ENCODE measurements at regions not wholly inside any gene's neighbourhood (a gene's known extent, or its start where the extent isn't known, plus 50 kb on each side); places are given as distances from the start of the nearest gene placed in this dataset.

GRCh38 chr2:160694631-160695030 is 201.0 kb upstream of the RBMS1 start:
- Histone ChIP-seq H3K4me3 (ENCODE audit: low read depth in 1 of 2, low read length in 2 of 2) (no peak overlapping the region), H3K27me3 (ENCODE audit: control insufficient read depth in 1 of 2, insufficient read depth in 2 of 2, low read length in 2 of 2) (no peaks in the 10 kb centered on the region), H3K36me3 (ENCODE audit: control insufficient read depth in 1 of 2, insufficient read depth in 2 of 2, low read length in 2 of 2) (no peaks in the 10 kb centered on the region), H3K27ac (ENCODE audit: low read depth, low read length) (no peak overlapping the region), H3K9ac (ENCODE audit: low read depth in 1 of 2, low read length in 2 of 2) (no peak overlapping the region), H3K9me3 (ENCODE audit: control insufficient read depth in 1 of 2, low read length in 2 of 2) (no peaks in the 10 kb centered on the region), H3K4me1 (ENCODE audit: control insufficient read depth in 1 of 2, insufficient read depth in 2 of 2, low read length in 2 of 2) (no peaks in the 10 kb centered on the region)

DNA sequence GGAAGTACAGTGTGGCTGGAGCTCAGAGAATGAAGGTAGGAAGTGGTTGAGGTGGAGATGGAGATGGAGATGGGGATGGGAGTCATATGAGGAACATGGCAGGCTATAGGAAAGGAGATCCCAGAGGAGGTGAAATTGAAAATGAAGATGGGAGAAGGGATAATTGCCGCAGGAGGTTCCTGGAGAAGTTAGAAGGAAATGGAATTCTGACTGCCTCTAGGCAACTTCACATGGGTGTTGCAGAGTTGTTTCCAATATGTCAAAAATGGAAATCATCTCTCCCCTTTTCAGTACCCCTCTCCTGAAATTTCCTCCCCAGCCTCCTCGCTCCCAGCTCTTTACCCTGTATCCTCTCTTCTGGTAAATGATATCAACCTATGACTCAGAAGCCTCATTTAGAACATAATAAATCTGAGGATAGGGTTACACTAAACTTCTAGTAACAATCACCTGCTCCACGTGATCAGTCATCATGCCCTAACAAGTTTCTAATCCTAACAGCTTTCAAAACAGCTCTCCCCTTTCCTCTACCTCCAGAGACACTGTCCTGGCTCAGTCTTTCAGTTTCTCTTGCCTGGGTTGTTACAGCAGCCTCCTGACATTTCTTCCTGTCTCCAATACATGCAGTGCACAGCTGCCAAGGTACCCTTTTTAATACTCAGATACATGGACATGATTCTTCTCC is 201.9 kb upstream of the RBMS1 start:
- no peaks in the 10 kb centered on the region for H3K36me3 ChIP-seq (ENCODE audit: control insufficient read depth in 1 of 2, insufficient read depth in 2 of 2, low read length in 2 of 2)
- no peak overlapping the region for H3K4me3 ChIP-seq (ENCODE audit: low read depth in 1 of 2, low read length in 2 of 2)
- H3K9ac ChIP-seq (ENCODE audit: low read depth in 1 of 2, low read length in 2 of 2): no peak overlapping the region
- no peaks in the 10 kb centered on the region for H3K9me3 ChIP-seq (ENCODE audit: control insufficient read depth in 1 of 2, low read length in 2 of 2)
- H3K27ac ChIP-seq (ENCODE audit: low read depth, low read length): no peak overlapping the region
- H3K27me3 ChIP-seq (ENCODE audit: control insufficient read depth in 1 of 2, insufficient read depth in 2 of 2, low read length in 2 of 2): no peaks in the 10 kb centered on the region
- no peaks in the 10 kb centered on the region for H3K4me1 ChIP-seq (ENCODE audit: control insufficient read depth in 1 of 2, insufficient read depth in 2 of 2, low read length in 2 of 2)

DNA sequence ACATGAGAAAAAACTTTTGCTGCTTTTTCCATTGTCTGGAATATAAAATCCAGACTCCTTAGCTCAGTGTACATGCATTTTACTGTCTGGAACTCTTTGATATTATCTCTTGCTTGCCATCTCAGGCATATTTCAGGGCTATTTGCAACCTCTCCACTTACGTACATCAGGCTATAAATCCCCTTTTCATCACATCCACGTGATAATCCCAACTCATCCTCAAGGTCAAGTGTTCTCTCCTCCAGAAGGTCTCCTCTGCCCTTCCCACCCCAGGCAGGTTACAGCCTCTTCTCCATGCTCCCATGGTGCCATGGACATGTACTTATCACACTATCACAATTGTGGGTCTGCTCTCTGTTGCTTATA is 202.5 kb upstream of the RBMS1 start:
- no peak overlapping the region for H3K27ac ChIP-seq (ENCODE audit: low read depth, low read length)
- no peak overlapping the region for H3K4me3 ChIP-seq (ENCODE audit: low read depth in 1 of 2, low read length in 2 of 2)
- H3K9ac ChIP-seq (ENCODE audit: low read depth in 1 of 2, low read length in 2 of 2): no peak overlapping the region
- H3K9me3 ChIP-seq (ENCODE audit: control insufficient read depth in 1 of 2, low read length in 2 of 2): no peaks in the 10 kb centered on the region
- no peaks in the 10 kb centered on the region for H3K4me1 ChIP-seq (ENCODE audit: control insufficient read depth in 1 of 2, insufficient read depth in 2 of 2, low read length in 2 of 2)
- H3K27me3 ChIP-seq (ENCODE audit: control insufficient read depth in 1 of 2, insufficient read depth in 2 of 2, low read length in 2 of 2): no peaks in the 10 kb centered on the region
- no peaks in the 10 kb centered on the region for H3K36me3 ChIP-seq (ENCODE audit: control insufficient read depth in 1 of 2, insufficient read depth in 2 of 2, low read length in 2 of 2)

DNA sequence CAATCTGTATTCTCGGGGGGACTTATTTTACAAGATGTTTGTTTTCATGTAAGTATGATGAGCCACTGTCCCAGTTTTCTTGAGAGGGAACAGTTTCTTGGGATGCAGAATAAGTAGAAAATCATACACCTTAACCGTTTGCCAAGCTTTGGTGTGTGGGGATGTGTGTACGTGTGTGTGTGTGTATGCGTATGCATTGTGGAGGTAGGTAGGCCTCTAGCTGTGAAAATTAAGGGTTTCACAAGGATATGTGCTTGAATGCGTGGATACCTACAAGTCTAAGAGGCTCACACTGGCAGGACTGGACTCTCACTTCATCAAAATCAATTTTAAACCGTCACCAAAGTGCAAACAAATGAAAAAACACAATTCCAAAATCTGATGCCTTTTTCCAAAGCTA is 204.2 kb upstream of the RBMS1 start:
- Histone ChIP-seq H3K4me3 (ENCODE audit: low read depth in 1 of 2, low read length in 2 of 2) (no peak overlapping the region), H3K27ac (ENCODE audit: low read depth, low read length) (no peak overlapping the region), H3K9ac (ENCODE audit: low read depth in 1 of 2, low read length in 2 of 2) (no peak overlapping the region), H3K36me3 (ENCODE audit: control insufficient read depth in 1 of 2, insufficient read depth in 2 of 2, low read length in 2 of 2) (no peaks in the 10 kb centered on the region), H3K9me3 (ENCODE audit: control insufficient read depth in 1 of 2, low read length in 2 of 2) (no peaks in the 10 kb centered on the region), H3K27me3 (ENCODE audit: control insufficient read depth in 1 of 2, insufficient read depth in 2 of 2, low read length in 2 of 2) (no peaks in the 10 kb centered on the region), H3K4me1 (ENCODE audit: control insufficient read depth in 1 of 2, insufficient read depth in 2 of 2, low read length in 2 of 2) (no peaks in the 10 kb centered on the region)

GRCh38 chr2:160700021-160700814 is 206.6 kb upstream of the RBMS1 start:
- Histone ChIP-seq H3K4me1 (ENCODE audit: control insufficient read depth in 1 of 2, insufficient read depth in 2 of 2, low read length in 2 of 2) (no peaks in the 10 kb centered on the region), H3K4me3 (ENCODE audit: low read depth in 1 of 2, low read length in 2 of 2) (no peak overlapping the region), H3K9me3 (ENCODE audit: control insufficient read depth in 1 of 2, low read length in 2 of 2) (no peaks in the 10 kb centered on the region), H3K9ac (ENCODE audit: low read depth in 1 of 2, low read length in 2 of 2) (no peak overlapping the region), H3K27ac (ENCODE audit: low read depth, low read length) (no peak overlapping the region), H3K27me3 (ENCODE audit: control insufficient read depth in 1 of 2, insufficient read depth in 2 of 2, low read length in 2 of 2) (no peaks in the 10 kb centered on the region), H3K36me3 (ENCODE audit: control insufficient read depth in 1 of 2, insufficient read depth in 2 of 2, low read length in 2 of 2) (no peaks in the 10 kb centered on the region)

- Histone ChIP-seq H3K27ac (ENCODE audit: low read depth, low read length) (no peak overlapping the region), H3K9ac (ENCODE audit: low read depth in 1 of 2, low read length in 2 of 2) (no peak overlapping the region), H3K27me3 (ENCODE audit: control insufficient read depth in 1 of 2, insufficient read depth in 2 of 2, low read length in 2 of 2) (no peaks in the 10 kb centered on the region)
Measured at GRCh38 chr2:160701822-160702221, 208.2 kb upstream of the RBMS1 start.

GRCh38 chr2:160702754-160703153 is 209.1 kb upstream of the RBMS1 start:
- Histone ChIP-seq H3K27me3 (ENCODE audit: control insufficient read depth in 1 of 2, insufficient read depth in 2 of 2, low read length in 2 of 2) (no peaks in the 10 kb centered on the region), H3K4me1 (ENCODE audit: control insufficient read depth in 1 of 2, insufficient read depth in 2 of 2, low read length in 2 of 2) (no peaks in the 10 kb centered on the region)

More at GRCh38 chr2:160701822-160702221, 208.2 kb upstream of the RBMS1 start:
- Histone ChIP-seq H3K4me1 (ENCODE audit: control insufficient read depth in 1 of 2, insufficient read depth in 2 of 2, low read length in 2 of 2) (no peaks in the 10 kb centered on the region), H3K9me3 (ENCODE audit: control insufficient read depth in 1 of 2, low read length in 2 of 2) (no peaks in the 10 kb centered on the region), H3K36me3 (ENCODE audit: control insufficient read depth in 1 of 2, insufficient read depth in 2 of 2, low read length in 2 of 2) (no peaks in the 10 kb centered on the region), H3K4me3 (ENCODE audit: low read depth in 1 of 2, low read length in 2 of 2) (no peak overlapping the region)

DNA sequence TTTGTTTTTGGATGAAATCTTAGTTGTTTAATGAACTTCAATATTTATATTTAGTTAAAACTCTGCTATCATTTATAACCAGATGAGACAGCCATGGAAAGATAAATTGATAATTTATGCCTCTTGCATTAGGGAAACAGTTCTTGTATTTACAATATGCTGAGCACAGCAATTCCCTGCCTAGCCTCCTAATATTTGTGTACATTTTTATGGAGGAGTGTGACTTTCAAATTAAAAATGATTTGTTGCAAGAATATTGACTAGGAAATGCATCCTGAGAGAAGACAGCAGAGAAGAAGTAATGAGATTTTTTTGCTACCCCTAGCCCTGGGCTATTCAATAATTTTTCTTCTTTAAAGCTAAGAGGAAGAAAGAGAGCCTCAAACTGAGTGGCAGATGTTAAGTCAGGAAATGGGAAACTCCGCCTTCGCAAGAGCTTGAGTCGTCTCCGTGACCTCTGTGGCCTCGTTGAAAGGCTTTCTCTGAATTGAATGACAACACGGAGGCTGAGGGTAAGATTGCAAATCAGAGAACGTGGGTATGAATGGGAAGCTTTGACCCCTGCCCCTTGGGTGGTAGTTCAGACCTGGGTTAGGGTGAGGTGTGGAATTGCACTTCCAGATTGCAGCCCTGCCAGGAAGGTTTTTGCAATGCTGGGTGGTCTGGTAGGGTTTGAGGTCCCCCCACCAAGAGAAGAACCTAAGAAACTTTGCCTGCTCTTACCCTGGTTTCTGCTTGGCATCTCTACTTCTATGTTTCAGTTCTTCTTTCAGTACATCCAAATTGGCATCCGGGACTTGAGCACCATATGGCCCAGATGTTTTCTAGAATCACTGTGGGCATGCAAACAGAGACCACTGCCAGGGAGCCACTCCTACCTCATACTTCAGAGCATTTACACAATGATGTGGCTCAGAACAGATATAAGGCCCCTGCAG is 210.3 kb upstream of the RBMS1 start:
- Histone ChIP-seq H3K27ac (ENCODE audit: low read depth, low read length) (no peak overlapping the region), H3K4me3 (ENCODE audit: low read depth in 1 of 2, low read length in 2 of 2) (peak overlapping the region in 1 of 2 donors; percentile 10), H3K4me1 (ENCODE audit: control insufficient read depth in 1 of 2, insufficient read depth in 2 of 2, low read length in 2 of 2) (no peaks in the 10 kb centered on the region), H3K9ac (ENCODE audit: low read depth in 1 of 2, low read length in 2 of 2) (no peak overlapping the region), H3K9me3 (ENCODE audit: control insufficient read depth in 1 of 2, low read length in 2 of 2) (no peaks in the 10 kb centered on the region), H3K36me3 (ENCODE audit: control insufficient read depth in 1 of 2, insufficient read depth in 2 of 2, low read length in 2 of 2) (no peaks in the 10 kb centered on the region), H3K27me3 (ENCODE audit: control insufficient read depth in 1 of 2, insufficient read depth in 2 of 2, low read length in 2 of 2) (no peaks in the 10 kb centered on the region)

More at GRCh38 chr2:160702754-160703153, 209.1 kb upstream of the RBMS1 start:
- Histone ChIP-seq H3K9me3 (ENCODE audit: control insufficient read depth in 1 of 2, low read length in 2 of 2) (no peaks in the 10 kb centered on the region), H3K9ac (ENCODE audit: low read depth in 1 of 2, low read length in 2 of 2) (no peak overlapping the region), H3K4me3 (ENCODE audit: low read depth in 1 of 2, low read length in 2 of 2) (no peak overlapping the region), H3K36me3 (ENCODE audit: control insufficient read depth in 1 of 2, insufficient read depth in 2 of 2, low read length in 2 of 2) (no peaks in the 10 kb centered on the region), H3K27ac (ENCODE audit: low read depth, low read length) (no peak overlapping the region)

GRCh38 chr2:160715428-160715827 is 221.8 kb upstream of the RBMS1 start:
- Histone ChIP-seq H3K27ac (ENCODE audit: low read depth, low read length) (no peak overlapping the region), H3K9ac (ENCODE audit: low read depth in 1 of 2, low read length in 2 of 2) (no peak overlapping the region), H3K27me3 (ENCODE audit: control insufficient read depth in 1 of 2, insufficient read depth in 2 of 2, low read length in 2 of 2) (no peaks in the 10 kb centered on the region), H3K4me3 (ENCODE audit: low read depth in 1 of 2, low read length in 2 of 2) (no peak overlapping the region), H3K9me3 (ENCODE audit: control insufficient read depth in 1 of 2, low read length in 2 of 2) (no peaks in the 10 kb centered on the region), H3K4me1 (ENCODE audit: control insufficient read depth in 1 of 2, insufficient read depth in 2 of 2, low read length in 2 of 2) (no peaks in the 10 kb centered on the region), H3K36me3 (ENCODE audit: control insufficient read depth in 1 of 2, insufficient read depth in 2 of 2, low read length in 2 of 2) (no peaks in the 10 kb centered on the region)

DNA sequence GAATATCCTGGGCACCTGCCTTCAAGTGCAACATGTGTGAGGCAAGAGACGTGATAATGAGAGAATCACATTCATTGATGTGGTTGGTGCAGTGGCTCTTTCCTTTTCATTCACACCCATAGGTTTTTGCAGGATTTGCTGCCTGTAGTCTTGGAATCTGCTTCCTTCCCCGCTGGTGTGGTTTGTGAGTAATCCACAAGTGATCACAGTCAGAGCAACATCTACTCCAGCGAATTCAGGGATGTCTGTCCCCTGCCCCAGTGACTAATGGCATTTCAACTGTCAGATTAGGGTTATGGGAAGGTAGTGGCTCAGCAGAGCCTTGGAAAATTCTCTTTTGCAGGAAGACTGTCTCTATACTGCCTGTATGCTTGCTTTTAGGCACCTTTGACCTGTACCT is 225.5 kb upstream of the RBMS1 start:
- H3K4me3 ChIP-seq (ENCODE audit: low read depth in 1 of 2, low read length in 2 of 2): no peak overlapping the region
- H3K27me3 ChIP-seq (ENCODE audit: control insufficient read depth in 1 of 2, insufficient read depth in 2 of 2, low read length in 2 of 2): no peaks in the 10 kb centered on the region
- no peaks in the 10 kb centered on the region for H3K9me3 ChIP-seq (ENCODE audit: control insufficient read depth in 1 of 2, low read length in 2 of 2)
- H3K36me3 ChIP-seq (ENCODE audit: control insufficient read depth in 1 of 2, insufficient read depth in 2 of 2, low read length in 2 of 2): no peaks in the 10 kb centered on the region
- no peaks in the 10 kb centered on the region for H3K4me1 ChIP-seq (ENCODE audit: control insufficient read depth in 1 of 2, insufficient read depth in 2 of 2, low read length in 2 of 2)
- no peak overlapping the region for H3K9ac ChIP-seq (ENCODE audit: low read depth in 1 of 2, low read length in 2 of 2)
- no peak overlapping the region for H3K27ac ChIP-seq (ENCODE audit: low read depth, low read length)

All from duodenal mucosa (tissue), 2 donors.